OCI-LY7 (cell line): ENCODE measurements at regions not wholly inside any gene's neighbourhood (a gene's known extent, or its start where the extent isn't known, plus 50 kb on each side); places are given as distances from the start of the nearest gene placed in this dataset.
A peak's percentile ranks its signal among the peaks of the same experiment; 100 is the strongest.

Experiments
- BruUV-seq: library from RNA; stranded (reverse); fragments of 400-500 nt; replicated peaks from 2 replicates; lab custom pipeline; 2021; lab: Mats Ljungman, UMichigan
- CTCF ChIA-PET: fragments of 300-600 bp; sonication (Branson Sonifier 250); formaldehyde crosslinking; loops from one replicate; lab custom pipeline; 2022; ENCODE audit warnings: antibody characterized with exemption; ENCODE audit not compliant: unreplicated experiment; lab: Charles Lee
- POLR2A ChIA-PET: fragments of 300-600 bp; sonication (Branson Sonifier 250); formaldehyde crosslinking; loops from one replicate; lab custom pipeline; 2022; ENCODE audit warnings: antibody characterized with exemption; lab: Charles Lee
- DNase-seq: peaks from one replicate; pipeline ENCODE4 v3.0.0-alpha.2; 2015; ENCODE audit warnings: low spot score
- H2AFZ ChIP-seq: fragments of 200-600 bp; sonication (generic), shearing (Covaris generic); 2 replicates; pipeline ENCODE4 v1.6.1; 2014; ENCODE audit warnings: mild to moderate bottlenecking, antibody characterized with exemption, low read length, moderate library complexity
- H3K27ac ChIP-seq: fragments of 200-600 bp; sonication (generic); 2 replicates; pipeline ENCODE4 v1.5.1; 2014; ENCODE audit warnings: mixed run types, low read depth, mild to moderate bottlenecking, moderate library complexity, low read length, inconsistent platforms; ENCODE audit not compliant: poor library complexity, severe bottlenecking
- H3K36me3 ChIP-seq: fragments of 200-600 bp; sonication (generic); 2 replicates; pipeline ENCODE4 v1.6.1; 2014; ENCODE audit warnings: mild to moderate bottlenecking, antibody characterized with exemption, low read length, moderate library complexity, mixed read lengths; ENCODE audit not compliant: insufficient read depth
- H3K4me1 ChIP-seq: fragments of 200-600 bp; sonication (generic); 2 replicates; pipeline ENCODE4 v1.5.1; 2014; ENCODE audit warnings: mild to moderate bottlenecking, low read length; ENCODE audit not compliant: insufficient read depth, poor library complexity, severe bottlenecking
- H3K4me2 ChIP-seq: fragments of 200-600 bp; sonication (generic); 2 replicates; pipeline ENCODE4 v1.6.1; 2014; ENCODE audit warnings: mild to moderate bottlenecking, low read length
- H3K4me3 ChIP-seq: fragments of 200-600 bp; sonication (generic); 2 replicates; pipeline ENCODE4 v1.5.1; 2014; ENCODE audit warnings: mild to moderate bottlenecking, low read depth, low read length; ENCODE audit not compliant: poor library complexity, severe bottlenecking
- H3K79me2 ChIP-seq: fragments of 200-600 bp; sonication (generic); 2 replicates; pipeline ENCODE4 v1.6.1; 2016; ENCODE audit warnings: low read depth, mild to moderate bottlenecking, low read length, moderate library complexity, mixed read lengths; ENCODE audit not compliant: insufficient read depth
- H3K9me2 ChIP-seq: fragments of 200-600 bp; sonication (generic); 2 replicates; pipeline ENCODE4 v1.6.1; 2016; ENCODE audit warnings: mild to moderate bottlenecking, low read length, mixed read lengths; ENCODE audit not compliant: insufficient read depth
- H3K9me3 ChIP-seq: fragments of 200-600 bp; sonication (generic); 2 replicates; pipeline ENCODE4 v1.6.1; 2014; ENCODE audit warnings: mild to moderate bottlenecking, mixed run types, low read length, mixed read lengths
- H4K20me1 ChIP-seq: fragments of 200-600 bp; sonication (generic); 2 replicates; pipeline ENCODE4 v1.6.1; 2014; ENCODE audit warnings: mild to moderate bottlenecking, antibody characterized with exemption, low read length, moderate library complexity, mixed read lengths; ENCODE audit not compliant: insufficient read depth
- EZH2phosphoT487 ChIP-seq: fragments of 200-600 bp; sonication (generic); IDR thresholded peaks from 2 replicates; pipeline ENCODE4 v1.6.1; 2018; ENCODE audit warnings: low read depth, borderline replicate concordance, mild to moderate bottlenecking, mixed run types, antibody characterized with exemption, low read length, moderate library complexity, mixed read lengths
- intact Hi-C: fragments of 100-400 bp; cut with micrococcal nuclease; formaldehyde crosslinking; loops from one replicate; pipeline ENCODE4 v1.10.0; 2022; ENCODE audit not compliant: unreplicated experiment
- TF ChIP-seq, protein P1 (sequence below): fragments of 200-600 bp; sonication (generic); conservative IDR thresholded peaks from 2 replicates; pipeline ENCODE4 v1.5.1; 2014; ENCODE audit warnings: mild to moderate bottlenecking, antibody characterized with exemption, low read length, moderate library complexity, mixed read lengths

- no peak overlapping the region for H2AFZ ChIP-seq
- H3K36me3 ChIP-seq = no peaks in the 10 kb centered on the region
- ChIA-PET POLR2A (no interaction called here), CTCF (no interaction called here)
- TF ChIP-seq, protein P1, sequence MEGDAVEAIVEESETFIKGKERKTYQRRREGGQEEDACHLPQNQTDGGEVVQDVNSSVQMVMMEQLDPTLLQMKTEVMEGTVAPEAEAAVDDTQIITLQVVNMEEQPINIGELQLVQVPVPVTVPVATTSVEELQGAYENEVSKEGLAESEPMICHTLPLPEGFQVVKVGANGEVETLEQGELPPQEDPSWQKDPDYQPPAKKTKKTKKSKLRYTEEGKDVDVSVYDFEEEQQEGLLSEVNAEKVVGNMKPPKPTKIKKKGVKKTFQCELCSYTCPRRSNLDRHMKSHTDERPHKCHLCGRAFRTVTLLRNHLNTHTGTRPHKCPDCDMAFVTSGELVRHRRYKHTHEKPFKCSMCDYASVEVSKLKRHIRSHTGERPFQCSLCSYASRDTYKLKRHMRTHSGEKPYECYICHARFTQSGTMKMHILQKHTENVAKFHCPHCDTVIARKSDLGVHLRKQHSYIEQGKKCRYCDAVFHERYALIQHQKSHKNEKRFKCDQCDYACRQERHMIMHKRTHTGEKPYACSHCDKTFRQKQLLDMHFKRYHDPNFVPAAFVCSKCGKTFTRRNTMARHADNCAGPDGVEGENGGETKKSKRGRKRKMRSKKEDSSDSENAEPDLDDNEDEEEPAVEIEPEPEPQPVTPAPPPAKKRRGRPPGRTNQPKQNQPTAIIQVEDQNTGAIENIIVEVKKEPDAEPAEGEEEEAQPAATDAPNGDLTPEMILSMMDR = no peak
- TF ChIP-seq EZH2phosphoT487 = no peak
- peaks cover 8% of the 10 kb centered on the region for H3K4me1 ChIP-seq
- no peaks in the 10 kb centered on the region for H4K20me1 ChIP-seq
- H3K9me3 ChIP-seq = no peaks in the 10 kb centered on the region
- no peaks in the 10 kb centered on the region for H3K9me2 ChIP-seq
- DNase-seq = no peak
- peak overlapping the region; percentile 36; the same call in 1 of the 2 replicates for H3K4me2 ChIP-seq
- no peaks in the 10 kb centered on the region for H3K79me2 ChIP-seq
- H3K4me3 ChIP-seq = no peak overlapping the region
- no peak overlapping the region for H3K27ac ChIP-seq
- intact Hi-C loops = no loop called here
- no TSS peak for BruUV-seq
Observed at GRCh38 chr6:8780653-8781052, 345.3 kb upstream of the SLC35B3 start.

DNA sequence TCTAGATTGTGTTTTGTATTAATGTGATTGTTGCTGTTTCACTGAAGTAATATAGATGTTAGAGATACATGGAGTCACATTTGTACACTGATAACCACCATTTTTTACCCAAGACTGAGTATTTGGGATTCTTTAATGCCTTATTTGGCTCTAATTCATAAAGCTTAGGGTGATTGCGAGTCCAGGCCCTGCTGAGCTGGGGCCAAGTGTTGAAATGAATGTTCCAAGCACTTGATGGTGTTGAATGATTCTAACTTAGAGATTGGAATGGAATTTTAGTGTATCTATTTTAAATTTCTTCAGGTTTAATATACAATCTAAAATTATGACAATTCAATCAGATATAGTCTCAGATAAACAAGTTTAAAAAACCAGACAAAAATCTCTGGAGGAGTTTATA lies 329.4 kb upstream of the SLC35B3 start:
- Histone ChIP-seq H3K4me3 (no peak overlapping the region), H3K36me3 (no peaks in the 10 kb centered on the region), H4K20me1 (no peaks in the 10 kb centered on the region), H3K27ac (no peak overlapping the region), H3K9me2 (no peaks in the 10 kb centered on the region), H3K9me3 (no peaks in the 10 kb centered on the region), H3K79me2 (no peaks in the 10 kb centered on the region), H3K4me1 (no peaks in the 10 kb centered on the region), H3K4me2 (no peak overlapping the region), H2AFZ (no peak overlapping the region)
- ChIA-PET POLR2A (no interaction called here), CTCF (no interaction called here)
- TF ChIP-seq EZH2phosphoT487 = no peak
- TF ChIP-seq, protein P1 = no peak
- no peak for DNase-seq
- intact Hi-C loops = no loop called here
- BruUV-seq = no TSS peak

GRCh38 chr6:8760951-8761350 lies 325.6 kb upstream of the SLC35B3 start:
- ChIA-PET CTCF (no interaction called here), POLR2A (no interaction called here)
- no peak overlapping the region for H3K4me3 ChIP-seq
- no peaks in the 10 kb centered on the region for H3K9me3 ChIP-seq
- no peaks in the 10 kb centered on the region for H3K4me1 ChIP-seq
- TF ChIP-seq EZH2phosphoT487 = no peak
- TF ChIP-seq, protein P1 = no peak
- H3K79me2 ChIP-seq = no peaks in the 10 kb centered on the region
- DNase-seq = no peak
- H3K27ac ChIP-seq = no peak overlapping the region
- H3K9me2 ChIP-seq = no peaks in the 10 kb centered on the region
- H2AFZ ChIP-seq = no peak overlapping the region
- H4K20me1 ChIP-seq = no peaks in the 10 kb centered on the region
- BruUV-seq = no TSS peak
- no peak overlapping the region for H3K4me2 ChIP-seq
- intact Hi-C loops = no loop called here
- H3K36me3 ChIP-seq = no peaks in the 10 kb centered on the region
